ENCODE measurements at regions not wholly inside any gene's neighbourhood (a gene's known extent, or its start where the extent isn't known, plus 50 kb on each side); places are given as distances from the start of the nearest gene placed in this dataset.

- no peak overlapping the region for H3K4me3 ChIP-seq (ENCODE audit: low read length in 3 of 3)
- H3K4me1 ChIP-seq (ENCODE audit: control insufficient read depth in 2 of 3, insufficient read depth in 2 of 3, low read depth in 1 of 3, low read length in 3 of 3) = no peaks in the 10 kb centered on the region
- DNase-seq (no peak), FAIRE-seq (no peak)
- no peaks in the 10 kb centered on the region for H3K9me3 ChIP-seq (ENCODE audit: control insufficient read depth in 2 of 3, insufficient read depth in 1 of 3, low read length in 3 of 3)
- no peak overlapping the region for H3K9ac ChIP-seq (ENCODE audit: low read length in 3 of 3)
- no peak for TF ChIP-seq CTCF (IDR thresholded peaks at IDR 0.05; ENCODE audit: borderline replicate concordance, extremely low read depth, insufficient read depth)
- no peak overlapping the region for H3K27ac ChIP-seq (ENCODE audit: low read depth in 2 of 2, low read length in 2 of 2)
- intact Hi-C loops (cut with DNase I) = no loop called here
- H3K36me3 ChIP-seq (ENCODE audit: control insufficient read depth in 2 of 3, insufficient read depth in 3 of 3, low read length in 3 of 3) = no peaks in the 10 kb centered on the region
- no peaks in the 10 kb centered on the region for H3K27me3 ChIP-seq (ENCODE audit: control insufficient read depth, insufficient read depth, low read length)
Measured at GRCh38 chr2:79383681-79384080, 129.2 kb upstream of the CTNNA2 start.

- no peak for TF ChIP-seq CTCF (IDR thresholded peaks at IDR 0.05; ENCODE audit: borderline replicate concordance, extremely low read depth, insufficient read depth)
- H3K27me3 ChIP-seq (ENCODE audit: control insufficient read depth, insufficient read depth, low read length) = no peaks in the 10 kb centered on the region
- no peak overlapping the region for H3K9ac ChIP-seq (ENCODE audit: low read length in 3 of 3)
- no peak overlapping the region for H3K27ac ChIP-seq (ENCODE audit: low read depth in 2 of 2, low read length in 2 of 2)
- intact Hi-C loops (cut with DNase I) = no loop called here
- H3K4me1 ChIP-seq (ENCODE audit: control insufficient read depth in 2 of 3, insufficient read depth in 2 of 3, low read depth in 1 of 3, low read length in 3 of 3) = no peaks in the 10 kb centered on the region
- H3K36me3 ChIP-seq (ENCODE audit: control insufficient read depth in 2 of 3, insufficient read depth in 3 of 3, low read length in 3 of 3) = no peaks in the 10 kb centered on the region
- DNase-seq (no peak), FAIRE-seq (no peak)
- no peaks in the 10 kb centered on the region for H3K9me3 ChIP-seq (ENCODE audit: control insufficient read depth in 2 of 3, insufficient read depth in 1 of 3, low read length in 3 of 3)
- no peak overlapping the region for H3K4me3 ChIP-seq (ENCODE audit: low read length in 3 of 3)
Measured at GRCh38 chr2:79375817-79376216, 137.0 kb upstream of the CTNNA2 start.

- FAIRE-seq (no peak), DNase-seq (no peak)
- no peak overlapping the region for H3K9ac ChIP-seq (ENCODE audit: low read length in 3 of 3)
- H3K9me3 ChIP-seq (ENCODE audit: control insufficient read depth in 2 of 3, insufficient read depth in 1 of 3, low read length in 3 of 3) = no peaks in the 10 kb centered on the region
- H3K4me3 ChIP-seq (ENCODE audit: low read length in 3 of 3) = no peak overlapping the region
- TF ChIP-seq CTCF (IDR thresholded peaks at IDR 0.05; ENCODE audit: borderline replicate concordance, extremely low read depth, insufficient read depth) = no peak
- intact Hi-C loops (cut with DNase I) = no loop called here
- no peak overlapping the region for H3K27ac ChIP-seq (ENCODE audit: low read depth in 2 of 2, low read length in 2 of 2)
- no peaks in the 10 kb centered on the region for H3K4me1 ChIP-seq (ENCODE audit: control insufficient read depth in 2 of 3, insufficient read depth in 2 of 3, low read depth in 1 of 3, low read length in 3 of 3)
- H3K27me3 ChIP-seq (ENCODE audit: control insufficient read depth, insufficient read depth, low read length) = no peaks in the 10 kb centered on the region
- no peaks in the 10 kb centered on the region for H3K36me3 ChIP-seq (ENCODE audit: control insufficient read depth in 2 of 3, insufficient read depth in 3 of 3, low read length in 3 of 3)
Measured at GRCh38 chr2:79373358-79374130, 139.3 kb upstream of the CTNNA2 start.

All from kidney (tissue), 13 donors.